ENCODE measurements at regions not wholly inside any gene's neighbourhood (a gene's known extent, or its start where the extent isn't known, plus 50 kb on each side); places are given as distances from the start of the nearest gene placed in this dataset.

- TF ChIP-seq POLR2A (IDR thresholded peaks at IDR 0.05; ENCODE audit: extremely low read depth, insufficient read length) (no peak), CTCF (IDR thresholded peaks at IDR 0.05; ENCODE audit: low read depth, low read length) (no peak), MYC (IDR thresholded peaks at IDR 0.05; ENCODE audit: low read depth, low read length) (no peak), MAX (IDR thresholded peaks at IDR 0.05; ENCODE audit: low read depth, low read length) (no peak)
Observed at GRCh38 chr21:18522181-18522972, 118.8 kb upstream of the TMPRSS15 start.
